Muscle of leg (tissue), 3 donors: ENCODE measurements at regions not wholly inside any gene's neighbourhood (a gene's known extent, or its start where the extent isn't known, plus 50 kb on each side); places are given as distances from the start of the nearest gene placed in this dataset.

Source experiments
- DNase-seq: peaks from one replicate; pipeline ENCODE4 v3.0.0; 2013
- H3K27ac ChIP-seq: one replicate; pipeline ENCODE4 v1.5.1; 2013; ENCODE audit warnings: mild to moderate bottlenecking, low read length, control low read depth
- H3K27me3 ChIP-seq: one replicate; pipeline ENCODE4 v1.6.1; 2013; ENCODE audit warnings: low read length; ENCODE audit not compliant: control insufficient read depth, insufficient read depth
- H3K36me3 ChIP-seq: one replicate; pipeline ENCODE4 v1.6.1; 2013; ENCODE audit warnings: low read length; ENCODE audit not compliant: control insufficient read depth, insufficient read depth
- H3K4me1 ChIP-seq: one replicate; pipeline ENCODE4 v1.6.1; 2013; ENCODE audit warnings: low read length; ENCODE audit not compliant: control insufficient read depth, insufficient read depth
- H3K4me3 ChIP-seq: one replicate; pipeline ENCODE4 v1.5.1; 2013; ENCODE audit warnings: low read length, control low read depth
- H3K9me3 ChIP-seq: replicated peaks from 2 replicates; pipeline ENCODE4 v1.6.1; 2013; ENCODE audit warnings: low read depth, low read length; ENCODE audit not compliant: control insufficient read depth
- WGBS: methylation state at CpG from one replicate; pipeline ENCODE4 v1.1.5; 2013; ENCODE audit warnings: missing lambda C conversion rate; ENCODE audit not compliant: insufficient coverage; 5-methylcytosine and 5-hydroxymethylcytosine counted together

DNA sequence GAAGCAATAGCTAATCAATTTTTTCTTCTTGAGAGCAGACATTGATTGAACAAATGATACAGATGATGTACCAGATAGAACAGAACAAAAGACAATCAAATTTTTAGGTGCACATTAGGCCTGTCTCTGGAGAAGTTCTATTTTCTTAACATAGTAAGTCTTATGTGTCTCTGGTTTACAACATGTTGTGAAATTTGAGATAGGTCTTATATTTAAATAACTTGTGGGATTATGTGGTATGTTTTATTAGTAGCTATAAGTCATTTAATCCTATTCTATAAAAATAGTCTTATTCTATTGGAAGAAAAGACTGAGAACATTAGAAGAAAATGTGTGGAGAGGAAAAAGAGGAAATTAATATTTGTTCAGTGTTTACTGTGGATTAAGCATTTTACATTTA is 358.0 kb downstream of the ATP23 start:
- Histone ChIP-seq H3K27ac (no peak overlapping the region), H3K27me3 (no peaks in the 10 kb centered on the region), H3K4me3 (no peak overlapping the region), H3K9me3 (no peaks in the 10 kb centered on the region), H3K36me3 (no peaks in the 10 kb centered on the region), H3K4me1 (peaks cover 3% of the 10 kb centered on the region)
- DNase-seq: no peak

DNA sequence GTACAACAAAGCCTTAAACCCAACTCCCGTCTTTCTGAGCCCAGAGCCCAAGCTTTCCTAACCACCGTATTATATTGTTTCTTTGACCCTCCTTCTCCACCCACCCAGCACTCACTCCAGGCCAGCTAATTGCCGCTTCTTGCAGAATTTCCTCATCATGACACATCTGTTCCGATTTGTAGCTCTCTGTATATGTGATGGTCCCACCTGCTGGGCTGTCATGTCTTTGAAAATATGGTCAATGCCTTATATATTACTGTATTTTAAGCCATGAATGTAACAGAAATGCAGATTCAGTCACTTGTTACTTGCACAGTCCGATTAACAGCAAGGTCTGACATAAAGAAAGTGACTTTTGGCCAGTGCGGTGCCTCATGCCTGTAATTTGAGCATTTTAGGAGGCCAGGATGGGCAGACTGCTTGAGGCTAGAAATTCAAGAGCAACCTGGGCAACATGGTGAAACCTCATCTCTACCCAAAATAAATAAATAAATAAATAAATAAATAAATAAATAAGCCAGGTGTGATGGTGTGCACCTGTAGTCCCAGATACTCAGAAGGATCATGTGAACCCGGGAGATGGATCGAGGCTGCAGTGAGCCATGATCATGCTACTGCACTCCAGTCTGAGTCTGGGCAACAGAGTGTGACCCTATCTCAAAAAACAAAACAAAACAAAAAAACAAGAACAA is 359.8 kb downstream of the ATP23 start:
- Histone ChIP-seq H3K4me3 (no peak overlapping the region), H3K27me3 (no peaks in the 10 kb centered on the region), H3K27ac (no peak overlapping the region), H3K36me3 (no peaks in the 10 kb centered on the region), H3K4me1 (peaks cover 3% of the 10 kb centered on the region), H3K9me3 (no peaks in the 10 kb centered on the region)
- 87% methylated on average over 3 of the region's 8 CpGs for WGBS
- no peak for DNase-seq

DNA sequence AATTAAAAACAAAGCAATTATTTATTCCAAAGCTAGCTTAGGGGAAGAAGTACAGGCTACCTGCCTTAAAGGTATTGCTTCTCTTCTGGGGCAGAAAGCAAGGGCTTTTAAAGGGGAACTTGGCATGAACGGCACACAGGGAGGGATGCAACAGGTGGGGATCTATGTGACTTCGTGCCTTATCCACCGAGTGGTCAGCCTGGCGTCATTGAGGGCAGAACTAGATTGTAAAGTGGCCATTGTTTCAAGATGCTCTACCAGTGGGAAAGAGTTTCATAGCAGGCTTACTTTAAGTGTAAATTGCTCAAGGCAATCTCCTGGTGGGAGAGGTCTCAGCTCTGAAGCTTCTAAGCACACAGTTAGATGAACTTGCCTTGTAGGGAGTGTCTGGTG is 360.4 kb downstream of the ATP23 start:
- H3K36me3 ChIP-seq: no peaks in the 10 kb centered on the region
- H3K27ac ChIP-seq: no peak overlapping the region
- DNase-seq: no peak
- WGBS: 86% methylated on average over 4 of the region's 4 CpGs
- H3K27me3 ChIP-seq: no peaks in the 10 kb centered on the region
- H3K4me1 ChIP-seq: peaks cover 3% of the 10 kb centered on the region
- H3K9me3 ChIP-seq: no peaks in the 10 kb centered on the region
- no peak overlapping the region for H3K4me3 ChIP-seq

DNA sequence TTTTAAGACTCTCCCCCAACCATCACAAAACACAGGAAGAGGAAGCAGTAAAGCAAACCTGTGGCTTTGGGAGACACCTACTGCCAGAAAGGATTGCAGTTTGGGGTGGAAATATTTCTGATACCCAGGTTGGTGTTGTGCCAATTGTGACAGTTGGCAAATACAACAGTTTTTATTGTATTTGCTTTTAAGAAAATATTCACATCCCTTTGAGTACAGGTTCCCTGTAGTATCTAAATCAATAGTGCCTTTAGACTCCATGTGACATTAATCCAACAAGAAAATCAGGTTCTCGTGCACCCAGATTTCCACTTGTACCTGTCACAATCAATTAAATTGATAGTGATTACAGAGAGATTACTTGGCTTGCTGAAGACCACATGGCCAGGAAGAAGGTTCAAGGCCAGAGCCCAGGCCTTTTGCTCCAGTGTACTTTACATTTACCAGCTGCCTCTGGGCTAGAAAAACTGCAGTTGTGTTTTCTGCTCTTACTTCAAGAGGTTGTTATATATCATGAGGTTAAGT is 361.2 kb downstream of the ATP23 start:
- Histone ChIP-seq H3K4me1 (peaks cover 3% of the 10 kb centered on the region), H3K27me3 (no peaks in the 10 kb centered on the region), H3K36me3 (no peaks in the 10 kb centered on the region), H3K9me3 (no peaks in the 10 kb centered on the region), H3K27ac (no peak overlapping the region), H3K4me3 (no peak overlapping the region)
- WGBS: 80% methylated on average over 1 of the region's 1 CpG
- no peak for DNase-seq

DNA sequence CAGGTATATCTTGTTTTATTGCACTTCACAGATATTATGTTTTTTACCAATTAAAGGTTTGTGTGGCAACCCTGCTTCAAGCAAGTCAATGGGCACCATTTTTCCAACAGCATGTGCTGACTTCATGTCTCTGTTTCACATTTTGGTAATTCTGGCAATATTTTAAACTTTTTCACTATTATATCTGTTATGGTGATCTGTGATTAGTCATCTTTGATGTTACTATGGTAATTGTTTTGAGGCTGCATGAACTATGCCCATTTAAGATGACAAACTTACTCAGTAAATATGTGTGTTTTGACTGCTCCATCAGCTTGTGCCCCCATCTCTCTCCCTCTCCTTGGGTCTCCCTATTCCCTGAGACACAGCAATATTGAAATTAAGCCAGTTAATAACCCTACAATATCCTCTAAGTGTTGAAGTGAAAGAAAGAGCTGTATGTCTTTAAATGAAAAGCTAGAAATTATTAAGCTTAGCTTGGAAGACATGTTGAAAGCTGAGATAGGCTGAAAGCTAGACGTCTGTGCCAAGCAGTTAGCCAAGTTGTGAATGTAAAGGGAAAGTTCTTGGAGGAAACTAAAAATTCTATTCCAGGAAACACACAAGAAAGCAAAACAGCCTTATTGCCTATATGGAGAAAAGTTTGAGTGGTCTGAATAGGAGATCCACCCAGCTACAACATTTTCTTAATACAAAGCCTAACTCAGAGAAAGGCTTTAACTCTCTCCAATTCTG is 365.1 kb downstream of the ATP23 start:
- Histone ChIP-seq H3K4me1 (no peaks in the 10 kb centered on the region), H3K27ac (no peak overlapping the region), H3K9me3 (no peaks in the 10 kb centered on the region), H3K4me3 (no peak overlapping the region), H3K36me3 (no peaks in the 10 kb centered on the region), H3K27me3 (no peaks in the 10 kb centered on the region)
- no CpG with 5 or more reads among the region's 1 CpG for WGBS
- DNase-seq: peak; percentile 82

DNA sequence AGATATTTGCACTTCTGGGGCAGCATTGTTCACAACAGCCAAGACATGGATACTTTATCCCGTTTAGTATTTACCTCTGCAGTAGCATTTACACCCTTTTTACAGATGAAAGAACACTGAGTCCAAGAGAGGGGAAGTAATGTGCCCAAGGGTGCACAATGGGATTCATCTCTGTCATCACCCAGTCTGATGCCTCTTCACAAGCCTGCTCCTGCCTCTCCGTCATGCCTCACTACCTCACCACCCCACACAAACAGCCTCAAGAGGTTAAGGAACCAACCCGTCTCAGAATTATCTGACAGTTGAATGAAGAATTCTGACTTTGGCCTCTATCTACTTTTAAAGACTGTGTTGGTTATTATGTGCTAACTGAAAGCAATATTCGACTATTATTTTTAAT is 368.4 kb downstream of the ATP23 start:
- H3K27me3 ChIP-seq: no peaks in the 10 kb centered on the region
- DNase-seq: no peak
- no peaks in the 10 kb centered on the region for H3K4me1 ChIP-seq
- H3K27ac ChIP-seq: no peak overlapping the region
- no peak overlapping the region for H3K4me3 ChIP-seq
- no CpG with 5 or more reads among the region's 4 CpGs for WGBS
- no peaks in the 10 kb centered on the region for H3K9me3 ChIP-seq
- H3K36me3 ChIP-seq: no peaks in the 10 kb centered on the region

DNA sequence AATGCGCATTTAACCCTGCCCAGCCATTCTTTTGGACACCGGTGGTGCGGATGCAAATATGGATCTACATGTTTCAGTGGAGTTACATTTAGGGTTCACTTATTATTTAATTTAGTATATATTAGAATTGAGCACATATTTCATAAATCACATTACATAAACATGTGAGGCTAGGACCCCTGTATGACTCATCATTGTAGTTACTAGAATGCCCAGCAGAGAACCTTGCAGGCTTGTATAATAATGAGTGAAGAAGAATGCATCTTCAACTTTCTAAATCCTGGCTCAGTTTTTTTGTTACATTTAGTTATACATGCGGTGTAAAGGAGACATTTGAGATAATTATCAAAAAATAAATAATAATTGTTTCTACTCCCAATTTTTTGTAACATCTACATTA is 369.0 kb downstream of the ATP23 start:
- Histone ChIP-seq H3K4me3 (no peak overlapping the region), H3K4me1 (no peaks in the 10 kb centered on the region), H3K9me3 (no peaks in the 10 kb centered on the region), H3K27ac (no peak overlapping the region), H3K27me3 (no peaks in the 10 kb centered on the region), H3K36me3 (no peaks in the 10 kb centered on the region)
- no peak for DNase-seq
- no CpG with 5 or more reads among the region's 4 CpGs for WGBS

DNA sequence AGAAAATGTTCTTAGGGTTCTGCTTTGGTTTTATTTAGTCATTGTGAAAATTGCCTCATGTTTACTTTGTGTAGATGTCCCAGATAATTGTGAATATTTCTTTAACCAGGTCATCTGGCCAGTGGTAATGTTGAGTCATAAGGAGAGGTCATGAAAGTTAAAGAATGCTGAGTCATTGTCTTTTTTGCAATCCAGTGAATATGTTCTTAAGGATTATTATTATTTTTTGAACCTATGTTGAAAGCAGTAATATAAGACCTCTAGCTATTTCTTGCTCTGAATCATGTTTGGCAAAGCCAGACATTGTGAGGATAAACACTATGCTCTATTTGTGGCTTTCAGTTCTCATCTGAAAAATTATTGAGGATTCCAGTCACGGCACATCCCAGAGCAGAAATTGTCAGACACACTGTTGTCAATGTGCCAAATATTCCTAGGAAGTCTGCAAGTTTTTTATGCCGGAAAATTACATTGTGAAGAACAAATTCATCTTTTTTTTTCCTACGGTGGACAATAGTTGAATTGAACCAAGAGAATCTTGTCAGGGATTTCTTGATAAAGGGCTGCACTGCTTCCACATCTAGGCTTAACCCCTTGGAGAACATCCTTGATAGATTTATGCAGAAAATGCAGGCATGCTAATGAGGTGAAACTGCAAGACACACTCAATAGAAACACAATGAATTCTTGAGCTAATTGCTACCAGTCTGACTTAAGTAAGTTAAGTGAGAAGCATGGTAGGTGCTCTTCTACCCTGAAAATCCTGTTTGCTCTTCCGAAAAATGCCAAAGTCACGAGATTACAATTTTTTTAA is 369.6 kb downstream of the ATP23 start:
- Histone ChIP-seq H3K27ac (no peak overlapping the region), H3K36me3 (no peaks in the 10 kb centered on the region), H3K9me3 (no peaks in the 10 kb centered on the region), H3K27me3 (no peaks in the 10 kb centered on the region), H3K4me3 (no peak overlapping the region), H3K4me1 (no peaks in the 10 kb centered on the region)
- peak; percentile 73 for DNase-seq
- WGBS: no CpG with 5 or more reads among the region's 5 CpGs

DNA sequence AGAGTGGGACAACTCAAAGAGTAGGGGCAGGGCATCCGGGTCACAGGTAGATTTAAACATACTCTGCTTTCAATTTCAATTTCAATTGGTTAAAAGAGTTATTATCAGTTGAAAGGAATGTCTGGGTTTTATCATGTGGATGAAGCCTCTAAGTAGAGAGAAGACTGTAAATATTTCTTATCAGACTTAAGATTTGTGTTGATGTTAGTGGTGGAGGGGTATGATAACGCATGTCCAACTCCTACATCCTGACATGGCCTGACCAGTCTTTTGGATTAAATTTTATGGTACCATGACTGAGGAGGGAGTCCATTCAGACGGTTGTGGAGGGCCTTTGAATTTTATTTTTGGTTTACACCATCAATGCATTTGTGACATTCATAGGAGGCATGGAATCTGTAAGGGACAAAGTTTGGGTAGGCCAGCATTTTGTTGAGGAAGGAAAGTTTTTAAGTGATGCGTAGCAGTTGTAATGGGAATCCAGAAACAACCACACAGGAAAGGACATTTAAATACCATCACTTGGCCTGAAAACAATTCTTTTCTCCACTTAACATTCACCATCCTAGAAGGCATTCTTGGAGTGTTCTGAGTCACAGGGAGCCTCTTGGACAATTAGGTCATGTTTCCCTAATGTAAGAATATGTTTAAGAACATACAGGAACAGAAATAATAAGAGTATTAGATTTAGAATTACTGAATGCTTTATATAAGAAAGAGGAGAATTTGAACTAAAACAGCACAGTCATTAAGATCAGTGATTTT is 371.9 kb downstream of the ATP23 start:
- H3K27ac ChIP-seq: no peak overlapping the region
- no peaks in the 10 kb centered on the region for H3K9me3 ChIP-seq
- no CpG with 5 or more reads among the region's 4 CpGs for WGBS
- H3K4me1 ChIP-seq: no peaks in the 10 kb centered on the region
- no peaks in the 10 kb centered on the region for H3K27me3 ChIP-seq
- no peak overlapping the region for H3K4me3 ChIP-seq
- H3K36me3 ChIP-seq: no peaks in the 10 kb centered on the region
- DNase-seq: no peak
